IPS-18a (cell line): ENCODE measurements at regions not wholly inside any gene's neighbourhood (a gene's known extent, or its start where the extent isn't known, plus 50 kb on each side); places are given as distances from the start of the nearest gene placed in this dataset.
A peak's percentile ranks its signal among the peaks of the same experiment; 100 is the strongest.

Source experiments
- H3K27ac ChIP-seq: one replicate; pipeline ENCODE4 v1.5.1; 2013; ENCODE audit warnings: low read length
- H3K27me3 ChIP-seq: one replicate; pipeline ENCODE4 v1.6.1; 2013; ENCODE audit warnings: mild to moderate bottlenecking, low read length; ENCODE audit not compliant: control insufficient read depth, insufficient read depth
- H3K36me3 ChIP-seq: one replicate; pipeline ENCODE4 v1.6.1; 2013; ENCODE audit warnings: low read depth, low read length; ENCODE audit not compliant: control insufficient read depth
- H3K4me1 ChIP-seq: one replicate; pipeline ENCODE4 v1.6.1; 2013; ENCODE audit warnings: low read depth, low read length; ENCODE audit not compliant: control insufficient read depth
- H3K4me3 ChIP-seq: one replicate; pipeline ENCODE4 v1.5.1; 2013; ENCODE audit warnings: low read length
- H3K9ac ChIP-seq: one replicate; pipeline ENCODE4 v1.6.1; 2013; ENCODE audit warnings: mild to moderate bottlenecking, low read length, moderate library complexity
- H3K9me3 ChIP-seq: one replicate; pipeline ENCODE4 v1.6.1; 2013; ENCODE audit warnings: low read depth, low read length; ENCODE audit not compliant: control insufficient read depth

DNA sequence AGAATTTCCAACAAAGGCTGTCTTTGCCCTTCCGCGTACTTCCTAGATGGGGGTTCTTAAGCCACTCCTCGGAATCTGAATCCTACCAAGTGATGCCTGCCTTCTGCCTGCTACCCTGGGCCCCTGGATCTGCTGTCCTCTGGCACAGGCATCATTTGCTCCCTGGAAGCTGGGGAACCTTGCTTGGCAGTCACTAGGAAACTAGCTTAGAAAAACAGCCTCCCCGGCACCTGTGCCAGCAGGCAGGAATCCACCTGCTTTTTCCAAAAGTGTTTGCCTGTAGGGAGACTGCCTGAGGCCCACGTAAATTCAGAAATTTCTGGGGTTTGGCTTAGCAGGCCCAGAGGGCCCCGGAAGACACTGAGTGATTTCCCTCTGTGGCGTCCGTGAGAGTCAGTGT lies 442.4 kb downstream of the TSHZ3 start:
- peaks cover 3% of the 10 kb centered on the region for H3K4me1 ChIP-seq
- no peaks in the 10 kb centered on the region for H3K36me3 ChIP-seq
- no peaks in the 10 kb centered on the region for H3K9me3 ChIP-seq
- no peak overlapping the region for H3K4me3 ChIP-seq
- no peak overlapping the region for H3K27ac ChIP-seq
- no peak overlapping the region for H3K9ac ChIP-seq
- no peaks in the 10 kb centered on the region for H3K27me3 ChIP-seq

DNA sequence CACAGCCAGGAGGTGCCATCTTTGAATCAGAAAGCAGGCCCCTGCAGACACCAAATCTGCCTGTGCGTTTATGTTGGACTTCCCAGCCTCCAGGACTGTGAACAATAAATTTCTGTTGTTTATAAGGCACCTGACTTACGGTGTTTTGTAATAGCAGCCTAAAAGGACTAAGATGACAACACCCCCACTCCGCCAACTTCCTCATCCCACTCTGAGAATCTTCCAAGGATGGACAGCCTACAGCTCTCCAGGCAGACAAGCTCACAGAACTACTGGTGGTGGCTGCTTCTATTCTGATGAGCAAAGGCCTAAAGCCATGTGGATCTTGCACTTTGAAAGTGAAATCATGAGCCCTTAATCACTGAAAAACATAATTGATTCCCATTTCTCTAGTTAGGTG lies 449.2 kb downstream of the TSHZ3 start:
- no peaks in the 10 kb centered on the region for H3K9me3 ChIP-seq

DNA sequence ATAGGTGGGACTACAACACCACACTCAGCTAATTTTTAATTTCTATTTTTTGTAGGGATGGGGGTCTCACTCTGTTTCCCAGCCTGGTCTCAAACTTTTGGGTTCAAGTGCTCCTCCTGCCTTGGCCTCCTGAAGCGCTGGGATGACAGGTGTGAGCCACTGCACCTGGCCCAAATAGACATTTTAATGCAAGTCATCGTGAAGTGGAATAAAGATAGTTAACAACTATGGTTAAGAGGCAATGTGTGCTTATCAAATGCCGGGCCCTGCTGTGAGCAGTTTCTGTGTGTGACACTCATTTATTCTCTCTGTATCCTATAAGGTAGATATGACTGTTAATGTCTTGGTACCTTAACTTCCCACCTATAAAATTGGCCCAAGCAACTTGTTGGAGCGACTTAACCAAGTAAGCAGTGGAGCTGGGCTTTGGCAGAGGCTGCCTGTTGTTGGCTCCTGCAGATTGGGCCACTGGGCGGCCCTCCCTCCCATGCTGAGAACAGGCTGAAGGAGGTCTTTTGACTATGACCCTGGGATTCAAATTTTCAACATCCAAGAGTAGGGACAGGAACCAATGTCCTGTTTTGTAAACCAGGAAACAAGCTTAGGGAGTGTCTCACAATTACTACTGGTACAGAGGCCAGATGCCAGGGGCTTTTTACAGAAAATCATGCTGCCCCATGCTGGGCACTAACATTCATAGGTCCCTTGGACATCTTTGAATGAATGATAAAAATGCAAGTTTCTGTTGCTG lies 450.7 kb downstream of the TSHZ3 start:
- Histone ChIP-seq H3K36me3 (no peaks in the 10 kb centered on the region), H3K27me3 (no peaks in the 10 kb centered on the region), H3K4me3 (no peak overlapping the region), H3K9ac (no peak overlapping the region), H3K4me1 (peaks cover 37% of the 10 kb centered on the region), H3K9me3 (no peaks in the 10 kb centered on the region), H3K27ac (no peak overlapping the region)

More for the DNA sequence above, 449.2 kb downstream of the TSHZ3 start:
- no peak overlapping the region for H3K4me3 ChIP-seq
- H3K4me1 ChIP-seq = peaks cover 33% of the 10 kb centered on the region
- H3K9ac ChIP-seq = no peak overlapping the region
- no peak overlapping the region for H3K27ac ChIP-seq
- H3K27me3 ChIP-seq = no peaks in the 10 kb centered on the region
- H3K36me3 ChIP-seq = no peaks in the 10 kb centered on the region

DNA sequence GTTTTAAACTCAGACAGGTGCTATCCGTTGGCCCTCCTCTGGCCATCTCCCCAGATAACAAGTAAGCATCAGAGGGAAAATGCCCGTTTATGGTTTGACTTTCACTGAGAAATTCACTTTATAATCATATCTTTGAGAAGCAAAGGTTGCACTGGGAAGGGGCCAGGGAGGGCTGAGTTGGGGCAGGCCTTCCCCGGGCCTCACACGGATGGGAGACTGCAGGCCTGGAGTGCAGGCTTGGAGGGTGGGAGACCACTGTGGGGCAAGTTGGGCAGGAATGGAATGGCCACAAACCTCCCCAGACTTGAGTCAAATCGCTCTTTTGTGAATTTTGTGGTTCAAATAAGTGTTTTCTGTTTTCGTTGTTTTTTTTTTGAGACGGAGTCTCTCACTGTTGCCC lies 451.7 kb downstream of the TSHZ3 start:
- no peaks in the 10 kb centered on the region for H3K9me3 ChIP-seq
- peaks cover 37% of the 10 kb centered on the region for H3K4me1 ChIP-seq
- H3K9ac ChIP-seq = no peak overlapping the region
- H3K36me3 ChIP-seq = no peaks in the 10 kb centered on the region
- no peak overlapping the region for H3K27ac ChIP-seq
- no peak overlapping the region for H3K4me3 ChIP-seq
- no peaks in the 10 kb centered on the region for H3K27me3 ChIP-seq

DNA sequence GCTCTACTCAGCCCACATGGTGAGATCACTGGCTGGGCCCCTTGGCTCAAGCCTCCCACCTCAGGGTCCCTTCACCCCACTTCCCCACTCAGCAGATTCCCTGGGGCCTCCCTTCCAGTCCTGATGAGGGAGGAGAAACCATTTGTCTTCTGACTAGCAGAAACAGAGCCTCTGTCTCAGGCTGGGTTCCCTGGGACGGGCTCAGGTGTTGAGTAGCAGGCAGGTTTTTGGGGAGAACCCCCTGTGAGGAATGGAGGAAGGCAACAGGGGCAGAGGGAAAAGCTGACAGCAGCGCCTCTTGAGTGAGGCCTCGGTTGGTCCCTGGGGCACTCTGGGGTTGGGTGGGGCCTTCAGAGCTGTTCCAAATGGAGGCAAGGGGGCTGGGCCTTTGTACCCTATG lies 452.2 kb downstream of the TSHZ3 start:
- no peak overlapping the region for H3K4me3 ChIP-seq
- peaks cover 37% of the 10 kb centered on the region for H3K4me1 ChIP-seq
- no peaks in the 10 kb centered on the region for H3K9me3 ChIP-seq
- H3K9ac ChIP-seq = no peak overlapping the region
- no peaks in the 10 kb centered on the region for H3K27me3 ChIP-seq
- no peaks in the 10 kb centered on the region for H3K36me3 ChIP-seq
- no peak overlapping the region for H3K27ac ChIP-seq

DNA sequence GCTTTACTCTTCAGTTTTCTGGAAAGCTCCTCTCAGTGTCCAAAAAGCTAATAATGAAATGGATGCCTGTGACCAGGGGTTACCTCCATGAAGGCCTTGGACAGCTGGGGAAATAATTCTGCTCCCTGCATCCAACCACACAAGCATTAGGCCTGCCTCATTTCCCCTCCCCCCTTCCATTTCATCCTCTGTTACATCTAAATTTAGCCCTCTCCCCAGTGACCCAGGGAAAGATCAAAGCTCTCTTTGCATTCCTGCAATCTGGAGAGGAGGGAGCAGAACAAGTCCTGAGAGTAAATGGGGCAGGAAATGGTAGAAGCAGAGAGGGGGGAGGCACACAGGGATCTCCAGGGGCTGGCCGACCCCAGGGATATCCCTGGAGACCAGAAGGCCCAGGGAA lies 452.7 kb downstream of the TSHZ3 start:
- Histone ChIP-seq H3K4me3 (peak overlapping the region; percentile 18), H3K9ac (no peak overlapping the region), H3K27ac (no peak overlapping the region), H3K27me3 (no peaks in the 10 kb centered on the region), H3K36me3 (no peaks in the 10 kb centered on the region), H3K9me3 (no peaks in the 10 kb centered on the region), H3K4me1 (peaks cover 37% of the 10 kb centered on the region)

DNA sequence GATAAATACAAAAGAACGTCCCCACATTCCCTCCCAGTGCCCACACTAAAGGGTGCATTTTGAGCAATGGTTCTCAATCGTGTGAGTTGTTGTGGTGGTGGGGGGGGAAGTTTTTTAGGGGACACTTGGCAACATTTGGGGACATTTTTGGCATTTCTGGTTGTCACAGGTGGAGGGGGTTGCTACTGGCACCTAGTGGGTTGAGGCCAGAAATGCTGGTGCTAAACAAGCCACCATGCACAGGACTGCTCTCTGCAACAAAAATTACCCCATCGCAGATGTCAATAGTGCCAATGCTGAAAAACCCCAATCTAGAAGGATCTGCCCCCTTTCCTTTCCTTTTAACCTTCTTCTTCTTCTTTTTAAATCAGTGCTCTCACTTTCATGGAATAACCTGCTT lies 453.3 kb downstream of the TSHZ3 start:
- Histone ChIP-seq H3K9ac (no peak overlapping the region), H3K36me3 (no peaks in the 10 kb centered on the region), H3K9me3 (no peaks in the 10 kb centered on the region), H3K27ac (no peak overlapping the region), H3K27me3 (no peaks in the 10 kb centered on the region), H3K4me1 (peaks cover 36% of the 10 kb centered on the region), H3K4me3 (peak overlapping the region; percentile 18)

DNA sequence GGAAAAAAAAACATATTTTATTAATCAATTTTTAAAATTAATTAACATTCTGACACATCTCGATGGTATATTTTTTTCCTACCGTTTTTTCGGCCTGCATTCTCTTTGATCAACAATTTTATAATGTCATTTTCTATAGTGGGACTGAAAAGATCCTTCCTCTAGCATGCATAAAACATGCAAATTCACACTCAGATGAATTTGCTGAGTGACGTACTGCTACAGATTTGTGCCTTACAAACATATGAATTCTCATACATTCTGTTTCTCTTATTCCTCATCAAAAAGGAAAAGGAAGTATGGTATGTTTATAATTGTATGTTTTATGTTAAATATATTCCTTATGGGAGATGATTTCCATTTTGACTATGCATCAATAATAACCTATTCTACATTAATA lies 458.2 kb downstream of the TSHZ3 start:
- H3K9ac ChIP-seq = no peak overlapping the region
- H3K36me3 ChIP-seq = no peaks in the 10 kb centered on the region
- H3K4me3 ChIP-seq = no peak overlapping the region
- peaks cover 14% of the 10 kb centered on the region for H3K4me1 ChIP-seq
- H3K27me3 ChIP-seq = no peaks in the 10 kb centered on the region
- no peaks in the 10 kb centered on the region for H3K9me3 ChIP-seq
- H3K27ac ChIP-seq = no peak overlapping the region

DNA sequence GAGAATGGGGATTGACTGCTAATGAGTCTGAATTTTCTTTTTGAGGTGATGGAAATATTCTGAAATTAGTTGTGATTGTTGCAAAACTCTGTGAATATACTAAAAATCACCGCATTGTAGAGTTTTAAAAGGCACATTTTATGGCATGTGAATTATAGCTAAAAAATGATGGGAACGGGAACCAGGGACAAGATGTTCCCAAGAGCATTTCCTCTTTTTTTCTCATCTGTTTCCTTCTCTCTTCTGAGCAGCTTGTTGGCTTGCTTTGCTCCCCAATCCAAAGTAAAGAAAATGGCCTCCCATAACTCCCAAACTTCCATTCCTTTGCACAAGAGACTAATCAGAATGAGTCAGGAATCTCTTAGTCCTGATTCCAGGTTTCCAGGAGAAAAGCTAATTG lies 459.2 kb downstream of the TSHZ3 start:
- Histone ChIP-seq H3K4me1 (peaks cover 3% of the 10 kb centered on the region), H3K9me3 (no peaks in the 10 kb centered on the region), H3K4me3 (no peak overlapping the region), H3K27ac (no peak overlapping the region), H3K36me3 (no peaks in the 10 kb centered on the region), H3K27me3 (no peaks in the 10 kb centered on the region), H3K9ac (no peak overlapping the region)

DNA sequence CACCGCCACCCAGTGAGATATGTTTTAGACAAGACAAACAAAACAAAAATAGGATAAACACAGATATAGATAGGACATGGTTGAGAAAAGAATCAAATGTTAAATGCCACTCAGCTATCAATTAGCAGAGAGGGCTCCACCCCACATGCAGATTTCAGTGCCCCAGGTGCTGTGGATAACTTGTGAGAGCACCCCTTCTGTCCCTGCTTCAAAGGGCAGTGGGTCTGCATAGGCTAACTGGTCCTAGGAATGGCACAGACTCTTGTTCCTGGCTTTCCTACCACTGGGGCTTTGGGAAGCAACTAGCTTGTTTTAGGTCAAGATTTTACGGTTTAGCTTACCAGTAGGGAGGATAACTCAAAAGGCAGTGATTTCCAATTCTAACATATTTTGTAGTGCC lies 460.3 kb downstream of the TSHZ3 start:
- no peak overlapping the region for H3K9ac ChIP-seq

DNA sequence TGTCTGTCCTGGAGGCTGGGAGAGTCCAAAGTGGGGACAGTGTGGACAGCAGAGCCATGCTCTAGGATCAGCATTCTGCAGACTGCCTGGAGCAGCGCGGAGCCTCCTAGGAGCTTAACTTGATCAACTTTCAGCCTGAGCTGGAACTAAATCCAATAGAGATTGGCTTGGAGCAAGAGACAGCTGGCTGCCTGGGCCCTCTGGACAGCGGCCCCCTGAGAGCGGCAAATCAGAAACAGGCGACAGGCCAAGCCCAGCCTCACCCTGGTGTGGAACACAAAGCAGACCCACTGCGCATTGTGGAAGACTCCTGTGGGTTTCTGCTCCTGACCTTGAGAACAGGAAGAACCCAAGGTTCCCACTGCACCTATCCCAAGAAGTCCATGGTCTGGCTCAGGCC lies 462.2 kb downstream of the TSHZ3 start:
- no peak overlapping the region for H3K4me3 ChIP-seq
- no peaks in the 10 kb centered on the region for H3K27me3 ChIP-seq
- no peaks in the 10 kb centered on the region for H3K36me3 ChIP-seq
- H3K4me1 ChIP-seq = no peaks in the 10 kb centered on the region
- no peak overlapping the region for H3K27ac ChIP-seq
- no peak overlapping the region for H3K9ac ChIP-seq
- H3K9me3 ChIP-seq = no peaks in the 10 kb centered on the region

More for the DNA sequence above, 460.3 kb downstream of the TSHZ3 start:
- Histone ChIP-seq H3K27me3 (no peaks in the 10 kb centered on the region), H3K4me1 (no peaks in the 10 kb centered on the region), H3K36me3 (no peaks in the 10 kb centered on the region), H3K27ac (no peak overlapping the region), H3K4me3 (no peak overlapping the region), H3K9me3 (no peaks in the 10 kb centered on the region)

DNA sequence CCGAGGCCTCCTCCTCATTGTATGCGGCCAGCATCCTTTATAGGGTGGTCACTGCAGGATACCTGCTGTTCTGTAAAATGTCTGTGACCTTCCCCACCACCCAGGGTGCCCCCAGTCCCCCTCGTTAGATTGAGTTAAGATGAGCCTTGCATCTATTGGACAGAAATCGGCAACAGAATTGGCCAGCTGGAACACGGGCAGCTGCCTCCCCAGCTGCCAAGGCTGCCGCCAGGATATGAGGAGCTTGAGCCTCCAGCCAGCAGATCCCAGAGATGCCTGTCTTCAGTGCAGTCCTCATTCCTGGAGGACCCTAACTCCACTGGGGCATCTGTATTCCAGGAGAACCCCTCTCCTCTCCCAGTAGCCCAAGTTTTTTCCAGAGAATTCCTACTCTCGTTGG lies 463.0 kb downstream of the TSHZ3 start:
- no peaks in the 10 kb centered on the region for H3K9me3 ChIP-seq
- H3K4me1 ChIP-seq = no peaks in the 10 kb centered on the region
- H3K27ac ChIP-seq = no peak overlapping the region
- H3K36me3 ChIP-seq = no peaks in the 10 kb centered on the region
- no peak overlapping the region for H3K4me3 ChIP-seq
- no peak overlapping the region for H3K9ac ChIP-seq
- H3K27me3 ChIP-seq = no peaks in the 10 kb centered on the region
